AG09309 (cell line): ENCODE measurements at regions not wholly inside any gene's neighbourhood (a gene's known extent, or its start where the extent isn't known, plus 50 kb on each side); places are given as distances from the start of the nearest gene placed in this dataset.

Experiments
- DNase-seq: peaks from one replicate; pipeline ENCODE4 v3.0.0-alpha.2; 2010; ENCODE audit warnings: low read depth
- H3K4me3 ChIP-seq: 2 replicates; pipeline ENCODE4 v1.5.1; 2011; ENCODE audit warnings: mild to moderate bottlenecking, low read depth, low read length, moderate library complexity; ENCODE audit not compliant: control insufficient read depth
- TF ChIP-seq, protein P1 (sequence below): IDR thresholded peaks from 2 replicates; pipeline ENCODE4 v1.5.1; 2011; ENCODE audit warnings: mild to moderate bottlenecking, low read depth, low read length, inconsistent platforms; ENCODE audit not compliant: insufficient read depth, control insufficient read depth; ENCODE audit errors: missing control alignments

GRCh38 chr7:52450816-52451215 lies 584.6 kb upstream of the POM121L12 start:
- TF ChIP-seq, protein P1, sequence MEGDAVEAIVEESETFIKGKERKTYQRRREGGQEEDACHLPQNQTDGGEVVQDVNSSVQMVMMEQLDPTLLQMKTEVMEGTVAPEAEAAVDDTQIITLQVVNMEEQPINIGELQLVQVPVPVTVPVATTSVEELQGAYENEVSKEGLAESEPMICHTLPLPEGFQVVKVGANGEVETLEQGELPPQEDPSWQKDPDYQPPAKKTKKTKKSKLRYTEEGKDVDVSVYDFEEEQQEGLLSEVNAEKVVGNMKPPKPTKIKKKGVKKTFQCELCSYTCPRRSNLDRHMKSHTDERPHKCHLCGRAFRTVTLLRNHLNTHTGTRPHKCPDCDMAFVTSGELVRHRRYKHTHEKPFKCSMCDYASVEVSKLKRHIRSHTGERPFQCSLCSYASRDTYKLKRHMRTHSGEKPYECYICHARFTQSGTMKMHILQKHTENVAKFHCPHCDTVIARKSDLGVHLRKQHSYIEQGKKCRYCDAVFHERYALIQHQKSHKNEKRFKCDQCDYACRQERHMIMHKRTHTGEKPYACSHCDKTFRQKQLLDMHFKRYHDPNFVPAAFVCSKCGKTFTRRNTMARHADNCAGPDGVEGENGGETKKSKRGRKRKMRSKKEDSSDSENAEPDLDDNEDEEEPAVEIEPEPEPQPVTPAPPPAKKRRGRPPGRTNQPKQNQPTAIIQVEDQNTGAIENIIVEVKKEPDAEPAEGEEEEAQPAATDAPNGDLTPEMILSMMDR, result no peak
- H3K4me3 ChIP-seq, result no peak overlapping the region
- no peak for DNase-seq

DNA sequence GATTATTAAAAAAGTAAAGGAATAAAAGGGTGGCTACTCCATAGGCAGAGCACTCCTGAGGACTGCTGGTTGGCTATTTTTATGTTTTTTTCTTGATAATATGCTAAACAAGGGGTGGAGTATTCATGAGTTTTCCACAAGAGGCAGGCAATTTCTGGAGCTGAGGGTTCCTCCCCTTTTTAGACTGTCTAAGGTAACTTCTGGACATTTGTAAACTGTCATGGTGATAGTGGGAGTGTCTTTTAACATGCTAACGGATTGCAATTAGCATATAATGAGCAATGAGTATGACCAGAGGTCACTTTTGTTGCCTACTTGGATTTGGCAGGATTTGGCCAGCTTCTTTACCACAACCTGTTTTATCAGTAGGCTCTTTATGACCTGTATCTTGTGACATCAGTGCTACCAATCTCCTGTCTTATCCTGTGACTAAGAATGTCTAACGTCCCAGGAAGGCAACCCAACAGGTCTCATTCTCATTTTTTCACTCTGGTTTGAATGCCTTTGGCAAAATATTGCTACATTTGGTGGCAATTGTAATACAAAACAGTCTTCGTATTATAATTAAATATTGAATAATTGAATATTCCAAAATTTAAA lies 587.8 kb upstream of the POM121L12 start:
- TF ChIP-seq, protein P1, result no peak
- no peak overlapping the region for H3K4me3 ChIP-seq
- DNase-seq, result no peak

GRCh38 chr7:52436278-52436677 lies 599.2 kb upstream of the POM121L12 start:
- DNase-seq, result no peak
- H3K4me3 ChIP-seq, result no peak overlapping the region
- TF ChIP-seq, protein P1, result no peak

GRCh38 chr7:52431082-52431815 lies 604.2 kb upstream of the POM121L12 start:
- TF ChIP-seq, protein P1, result no peak
- DNase-seq, result no peak

GRCh38 chr7:52423251-52423650 lies 612.2 kb upstream of the POM121L12 start:
- TF ChIP-seq, protein P1, result no peak
- no peak for DNase-seq
- H3K4me3 ChIP-seq, result no peak overlapping the region

More at GRCh38 chr7:52431082-52431815, 604.2 kb upstream of the POM121L12 start:
- no peak overlapping the region for H3K4me3 ChIP-seq

DNA sequence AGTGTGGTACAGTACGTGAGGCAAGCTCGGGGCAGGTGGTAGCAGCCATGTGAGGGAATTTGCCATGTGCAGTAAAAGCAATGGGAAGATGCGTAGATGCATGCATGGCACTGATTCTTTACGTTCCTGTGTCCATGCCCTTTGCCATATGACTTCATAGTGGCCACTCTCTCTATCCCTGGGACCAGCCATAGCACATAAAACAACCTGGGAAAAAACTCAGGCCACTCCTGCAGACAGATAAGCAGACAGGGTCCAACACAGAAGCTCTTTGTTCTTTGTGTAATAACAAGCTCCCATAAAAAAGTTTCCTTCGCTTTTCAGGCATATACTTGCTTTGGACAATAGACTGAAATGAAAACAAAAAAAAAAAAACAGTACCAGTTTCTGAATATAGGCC lies 622.4 kb upstream of the POM121L12 start:
- H3K4me3 ChIP-seq, result no peak overlapping the region
- TF ChIP-seq, protein P1, result no peak
- DNase-seq, result no peak
